COLO829 (cell line): ENCODE measurements at regions not wholly inside any gene's neighbourhood (a gene's known extent, or its start where the extent isn't known, plus 50 kb on each side); places are given as distances from the start of the nearest gene placed in this dataset.
"Not testable (repeated sequence)": the region's sequence is repeated elsewhere in the genome, so short reads cannot be mapped to it uniquely, and the experiment has no call there.

Experiments used
- DNase-seq: peaks from one replicate; pipeline ENCODE4 v3.0.0; 2012; ENCODE audit warnings: low spot score

- no peak for DNase-seq
Observed at GRCh38 chr21:20270365-20271055, 727.7 kb upstream of the NCAM2 start.

GRCh38 chr21:20272791-20273362 lies 725.3 kb upstream of the NCAM2 start:
- no peak for DNase-seq

- no peak for DNase-seq
Observed at GRCh38 chr21:20276377-20276776, 721.8 kb upstream of the NCAM2 start.

GRCh38 chr21:20276954-20277353 lies 721.3 kb upstream of the NCAM2 start:
- DNase-seq, result no peak

- DNase-seq, result no peak
Observed at GRCh38 chr21:20283836-20284235, 714.4 kb upstream of the NCAM2 start.

- no peak for DNase-seq
Observed at GRCh38 chr21:20292280-20292679, 705.9 kb upstream of the NCAM2 start.

GRCh38 chr21:20292854-20293253 lies 705.4 kb upstream of the NCAM2 start:
- DNase-seq, result not testable (repeated sequence)

GRCh38 chr21:20301395-20301794 lies 696.8 kb upstream of the NCAM2 start:
- DNase-seq, result no peak

GRCh38 chr21:20302084-20302483 lies 696.1 kb upstream of the NCAM2 start:
- no peak for DNase-seq

GRCh38 chr21:20306836-20307235 lies 691.4 kb upstream of the NCAM2 start:
- no peak for DNase-seq

GRCh38 chr21:20308586-20309315 lies 689.5 kb upstream of the NCAM2 start:
- no peak for DNase-seq

GRCh38 chr21:20311234-20311787 lies 686.9 kb upstream of the NCAM2 start:
- no peak for DNase-seq

- no peak for DNase-seq
Observed at GRCh38 chr21:20313013-20313412, 685.2 kb upstream of the NCAM2 start.

- DNase-seq, result no peak
Observed at GRCh38 chr21:20315042-20315441, 683.2 kb upstream of the NCAM2 start.

- peak; percentile 12 for DNase-seq
Observed at GRCh38 chr21:20329636-20330035, 668.6 kb upstream of the NCAM2 start.

- no peak for DNase-seq
Observed at GRCh38 chr21:20330652-20331051, 667.6 kb upstream of the NCAM2 start.

GRCh38 chr21:20334585-20334984 lies 663.6 kb upstream of the NCAM2 start:
- no peak for DNase-seq

- no peak for DNase-seq
Observed at GRCh38 chr21:20341431-20341830, 656.8 kb upstream of the NCAM2 start.

GRCh38 chr21:20343186-20343585 lies 655.0 kb upstream of the NCAM2 start:
- no peak for DNase-seq

GRCh38 chr21:20351138-20351537 lies 647.1 kb upstream of the NCAM2 start:
- DNase-seq, result no peak

- DNase-seq, result no peak
Observed at GRCh38 chr21:20353351-20353750, 644.9 kb upstream of the NCAM2 start.

GRCh38 chr21:20373031-20373430 lies 625.2 kb upstream of the NCAM2 start:
- DNase-seq, result no peak

- DNase-seq, result no peak
Observed at GRCh38 chr21:20377250-20377649, 621.0 kb upstream of the NCAM2 start.
